Upper lobe of left lung (tissue), 4 donors: ENCODE measurements at regions not wholly inside any gene's neighbourhood (a gene's known extent, or its start where the extent isn't known, plus 50 kb on each side); places are given as distances from the start of the nearest gene placed in this dataset.

Experiments
- CTCF ChIP-seq, 6 experiments: fragments of 450-650 bp in 4 of 6; fragments of 200-600 bp in 2 of 6; sonication (generic) in 2 of 6; IDR thresholded peaks; one replicate each; pipeline ENCODE4 v1.5.1; 2016 to 2019; ENCODE audit warnings: antibody characterized with exemption in 6 of 6
- EP300 ChIP-seq, 4 donors: sonication (generic); formaldehyde crosslinking; IDR thresholded peaks; one replicate each; pipeline ENCODE4 v1.5.1; 2017; ENCODE audit warnings: antibody characterized with exemption in 4 of 4, control low read depth in 2 of 4

GRCh38 chr2:21318263-21318662 is 194.5 kb downstream of the TDRD15 start:
- TF ChIP-seq CTCF (IDR thresholded peaks at IDR 0.05) (no peak), EP300 (IDR thresholded peaks at IDR 0.05) (no peak)
